Activated CD4-positive, alpha-beta T cell treated with anti-CD3 and anti-CD28 coated beads, Interleukin-2, amount 50 U/mL, for 16 hours (primary cell): ENCODE measurements at regions not wholly inside any gene's neighbourhood (a gene's known extent, or its start where the extent isn't known, plus 50 kb on each side); places are given as distances from the start of the nearest gene placed in this dataset.
"Not testable (repeated sequence)": the region's sequence is repeated elsewhere in the genome, so short reads cannot be mapped to it uniquely, and the experiment has no call there.

Experiments
- DNase-seq: peaks from one replicate; pipeline ENCODE4 v3.0.0-alpha.2; 2020

GRCh38 chr13:34372581-34372980, 554.6 kb downstream of the RFC3 start:
- DNase-seq, result no peak

GRCh38 chr13:34376483-34376882, 558.5 kb downstream of the RFC3 start:
- no peak for DNase-seq

- DNase-seq, result no peak
Observed at GRCh38 chr13:34381228-34381627, 560.8 kb upstream of the NBEA start.

GRCh38 chr13:34383728-34384127, 558.3 kb upstream of the NBEA start:
- no peak for DNase-seq

GRCh38 chr13:34386229-34386628, 555.8 kb upstream of the NBEA start:
- not testable (repeated sequence) for DNase-seq

- DNase-seq, result no peak
Observed at GRCh38 chr13:34391076-34391475, 551.0 kb upstream of the NBEA start.

GRCh38 chr13:34401696-34402095, 540.4 kb upstream of the NBEA start:
- DNase-seq, result no peak

GRCh38 chr13:34405410-34406181, 536.5 kb upstream of the NBEA start:
- DNase-seq, result no peak

- no peak for DNase-seq
Observed at GRCh38 chr13:34408640-34409039, 533.4 kb upstream of the NBEA start.

GRCh38 chr13:34409496-34410182, 532.4 kb upstream of the NBEA start:
- DNase-seq, result peak; percentile 12

- no peak for DNase-seq
Observed at GRCh38 chr13:34410678-34411077, 531.4 kb upstream of the NBEA start.

GRCh38 chr13:34411177-34411576, 530.9 kb upstream of the NBEA start:
- DNase-seq, result no peak

GRCh38 chr13:34411894-34412293, 530.2 kb upstream of the NBEA start:
- no peak for DNase-seq

- DNase-seq, result no peak
Observed at GRCh38 chr13:34412295-34412694, 529.8 kb upstream of the NBEA start.

GRCh38 chr13:34412817-34413375, 529.2 kb upstream of the NBEA start:
- no peak for DNase-seq

GRCh38 chr13:34413538-34414210, 528.4 kb upstream of the NBEA start:
- DNase-seq, result no peak

GRCh38 chr13:34414616-34415015, 527.5 kb upstream of the NBEA start:
- no peak for DNase-seq

GRCh38 chr13:34416971-34417380, 525.1 kb upstream of the NBEA start:
- no peak for DNase-seq

GRCh38 chr13:34417896-34418295, 524.2 kb upstream of the NBEA start:
- no peak for DNase-seq

GRCh38 chr13:34419025-34419424, 523.0 kb upstream of the NBEA start:
- DNase-seq, result no peak

GRCh38 chr13:34419755-34420154, 522.3 kb upstream of the NBEA start:
- no peak for DNase-seq

GRCh38 chr13:34420702-34421346, 521.2 kb upstream of the NBEA start:
- no peak for DNase-seq

GRCh38 chr13:34421347-34421719, 520.7 kb upstream of the NBEA start:
- no peak for DNase-seq
